NCI-H2107 treated with DMSO at 0.1 percent for 48 hours (cell line): ENCODE measurements at regions not wholly inside any gene's neighbourhood (a gene's known extent, or its start where the extent isn't known, plus 50 kb on each side); places are given as distances from the start of the nearest gene placed in this dataset.

Source experiments
- DNase-seq: peaks from one replicate; lab custom pipeline; 2025; ENCODE audit not compliant: unreplicated experiment; lab: John Stamatoyannopoulos, UW

DNA sequence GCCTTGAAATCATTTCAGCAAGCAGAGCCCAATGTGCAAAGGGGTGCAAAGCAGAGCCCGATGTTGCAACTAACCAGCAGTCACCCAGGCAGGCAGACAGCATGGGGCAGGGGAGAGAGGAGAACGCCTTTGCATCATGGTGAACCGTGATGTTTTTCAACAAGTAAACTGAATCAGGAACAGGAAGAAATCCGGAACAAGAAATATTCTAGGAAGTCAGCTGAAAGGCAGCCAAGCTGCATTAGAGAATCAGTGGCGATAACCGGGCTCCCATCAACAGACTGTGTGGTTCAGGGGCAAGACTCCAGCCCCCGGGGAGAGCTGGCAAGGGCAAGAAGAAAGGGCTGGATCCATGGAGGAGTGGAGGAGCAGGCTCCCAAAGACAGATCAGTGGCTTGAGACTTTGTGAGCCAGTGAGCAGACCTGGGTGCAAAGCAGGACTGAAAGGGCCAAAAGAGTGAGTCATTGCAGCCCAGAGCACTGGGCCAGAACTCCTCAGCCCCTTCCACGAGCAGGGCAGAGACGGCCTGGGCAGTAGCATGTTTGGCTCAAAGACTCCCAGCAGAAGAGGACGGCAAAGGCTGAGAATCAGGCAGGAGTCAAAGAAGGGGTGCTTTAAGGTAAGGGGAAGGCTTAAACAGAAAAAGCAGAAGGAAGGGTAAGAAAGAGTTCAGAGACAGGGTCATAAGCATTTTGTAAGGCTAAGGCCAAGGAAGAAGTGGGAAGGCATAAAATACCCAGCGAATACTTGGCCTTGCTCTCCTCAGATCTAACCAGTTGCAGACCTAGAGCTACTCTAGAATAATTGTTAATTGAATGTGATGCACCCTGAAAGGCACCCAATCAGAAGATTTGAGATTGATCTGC is 155.0 kb downstream of the SETD4 start:
- DNase-seq, result no peak

- no peak for DNase-seq
Measured at GRCh38 chr21:35900539-35900938, 159.8 kb downstream of the SETD4 start.

GRCh38 chr21:35896060-35896459 is 164.3 kb downstream of the SETD4 start:
- no peak for DNase-seq

DNA sequence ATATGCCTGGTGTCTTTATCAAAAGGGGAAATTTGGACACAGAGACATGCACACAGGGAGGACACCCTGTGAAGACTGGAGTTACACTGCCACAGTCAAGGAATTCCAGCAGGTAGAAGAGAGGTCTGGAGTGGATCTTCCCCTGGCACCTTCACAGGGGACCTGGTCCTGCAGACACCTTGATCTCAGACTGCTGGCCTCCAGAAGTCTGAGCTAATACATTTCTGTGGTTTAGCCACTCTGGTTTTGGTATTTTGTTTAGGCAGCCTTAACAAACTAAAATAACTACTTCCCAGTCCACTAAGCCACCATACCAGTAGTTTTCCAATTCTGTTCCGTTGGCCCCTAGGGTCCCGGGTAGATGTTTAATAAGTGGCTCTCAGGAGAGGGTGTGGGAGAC is 164.7 kb downstream of the SETD4 start:
- no peak for DNase-seq

- no peak for DNase-seq
Measured at GRCh38 chr21:35893156-35893555, 167.2 kb downstream of the SETD4 start.

GRCh38 chr21:35886887-35887286 is 173.4 kb downstream of the SETD4 start:
- no peak for DNase-seq

GRCh38 chr21:35885942-35886541 is 174.3 kb downstream of the SETD4 start:
- DNase-seq, result no peak

- DNase-seq, result no peak
Measured at GRCh38 chr21:35882791-35883240, 177.5 kb downstream of the SETD4 start.

GRCh38 chr21:35873441-35873840 is 186.9 kb downstream of the SETD4 start:
- no peak for DNase-seq

- no peak for DNase-seq
Measured at GRCh38 chr21:35871906-35872305, 188.4 kb downstream of the SETD4 start.

- DNase-seq, result no peak
Measured at GRCh38 chr21:35868869-35869223, 191.5 kb downstream of the SETD4 start.

GRCh38 chr21:35868005-35868868 is 192.1 kb downstream of the SETD4 start:
- no peak for DNase-seq

- DNase-seq, result no peak
Measured at GRCh38 chr21:35864039-35864438, 196.3 kb downstream of the SETD4 start.

DNA sequence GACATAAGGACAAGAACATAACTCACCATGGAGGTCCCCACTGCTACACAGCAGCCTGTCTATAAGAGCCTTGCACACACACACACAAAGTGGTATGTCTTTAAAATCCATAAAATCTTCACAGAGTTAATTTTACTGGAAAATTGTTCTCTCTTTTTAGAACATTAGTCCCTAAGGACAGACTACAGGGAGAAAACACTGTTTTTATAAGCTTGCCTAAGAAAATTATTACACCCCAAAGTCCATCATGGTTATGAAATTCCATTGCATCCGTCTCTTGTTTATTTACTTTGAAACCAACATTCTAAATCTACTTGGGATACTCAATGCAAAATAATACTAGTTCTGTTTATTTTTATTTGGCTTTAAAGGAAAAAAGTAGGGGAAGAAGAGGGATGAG is 197.4 kb downstream of the SETD4 start:
- no peak for DNase-seq

- DNase-seq, result no peak
Measured at GRCh38 chr21:35861661-35862060, 198.7 kb downstream of the SETD4 start.

DNA sequence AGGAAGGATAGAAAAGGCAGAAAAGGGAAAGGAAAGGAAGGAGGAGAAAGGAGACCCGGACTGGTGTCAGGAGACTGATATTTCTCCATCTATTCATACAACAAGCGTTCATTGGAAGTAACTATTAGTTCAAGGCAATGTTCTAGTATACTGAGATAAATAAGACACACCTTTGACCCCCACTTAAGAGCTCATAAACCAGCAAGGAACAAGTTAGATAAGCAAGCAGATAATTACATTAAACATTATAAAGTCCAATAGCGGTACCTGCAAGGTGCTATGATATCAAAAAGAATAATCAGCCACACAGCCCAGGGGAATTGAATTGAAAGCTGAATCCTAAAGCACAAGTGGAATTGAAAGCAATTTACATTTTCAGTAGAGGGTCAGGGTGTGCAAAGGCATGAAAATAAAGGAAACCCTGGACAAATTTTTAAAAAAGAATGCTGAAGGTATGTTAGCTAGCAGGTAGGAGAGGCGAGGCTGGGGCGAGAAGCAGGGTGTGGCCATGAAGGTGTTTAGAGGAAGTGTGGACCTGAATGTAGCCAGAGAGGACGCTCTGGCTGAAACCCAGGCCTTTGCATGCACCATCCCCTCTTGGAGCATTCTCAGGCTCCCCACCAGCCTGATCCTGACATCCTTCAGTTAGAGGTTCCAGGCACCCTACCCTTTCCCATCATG is 200.0 kb downstream of the SETD4 start:
- DNase-seq, result no peak

DNA sequence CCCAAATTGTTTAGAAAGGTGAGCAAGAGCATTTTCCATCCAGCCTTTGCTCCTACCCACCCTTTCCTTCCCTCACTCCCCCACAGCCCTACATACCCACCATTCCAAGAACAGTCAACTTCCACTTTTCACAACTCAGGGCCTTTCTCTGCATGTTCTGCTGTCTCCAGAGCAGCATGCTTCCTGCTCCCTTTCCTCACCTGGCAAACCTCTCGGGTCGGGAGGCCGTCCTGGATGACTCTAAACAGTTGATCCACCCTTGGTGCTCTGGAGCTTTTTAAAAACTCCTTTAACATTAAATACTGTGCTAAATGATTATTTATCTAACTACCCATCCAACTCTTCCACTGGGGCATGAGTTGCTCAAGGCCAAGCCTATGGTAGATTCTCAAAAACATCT is 200.6 kb downstream of the SETD4 start:
- no peak for DNase-seq

GRCh38 chr21:35857095-35857494 is 203.2 kb downstream of the SETD4 start:
- no peak for DNase-seq

DNA sequence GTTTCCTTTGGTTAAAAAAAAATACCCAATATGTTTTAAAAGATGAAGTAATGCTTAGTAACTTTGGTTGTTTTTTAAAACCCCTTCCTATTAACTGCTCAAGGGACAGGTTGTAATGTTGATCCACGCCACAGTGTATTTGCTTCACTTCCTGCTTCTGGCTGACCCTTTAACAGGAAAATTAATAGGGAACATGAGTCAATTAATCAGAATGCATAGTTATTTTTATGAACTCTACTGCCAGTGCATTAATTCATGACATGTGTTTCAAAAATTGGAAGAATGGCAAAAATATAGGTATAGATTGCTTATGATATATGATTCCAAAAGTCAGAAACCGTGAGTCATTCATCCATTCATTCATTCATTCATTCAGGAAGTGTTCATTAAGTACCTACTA is 204.8 kb downstream of the SETD4 start:
- DNase-seq, result no peak

DNA sequence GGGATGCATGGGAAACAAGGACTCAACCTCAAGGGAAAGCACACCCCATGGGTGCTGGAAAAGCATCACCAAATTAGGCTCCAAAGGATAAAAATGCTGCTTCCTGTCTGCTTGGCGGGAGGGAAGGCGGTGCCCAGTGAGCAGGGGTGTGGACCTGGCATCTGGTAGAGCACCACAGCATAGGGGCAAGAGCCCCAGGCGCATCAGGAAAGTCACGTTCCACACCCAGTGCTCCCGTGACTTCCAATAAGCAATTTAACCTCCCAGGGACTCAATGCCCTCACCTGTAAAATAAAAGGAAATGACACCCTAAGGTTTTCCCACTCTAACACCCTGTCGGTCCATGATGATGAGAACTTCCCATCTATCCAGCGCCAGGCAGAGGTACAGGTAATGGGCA is 206.0 kb downstream of the SETD4 start:
- no peak for DNase-seq
